CD4-positive, CD25-positive, alpha-beta regulatory T cell (primary cell): ENCODE measurements at regions not wholly inside any gene's neighbourhood (a gene's known extent, or its start where the extent isn't known, plus 50 kb on each side); places are given as distances from the start of the nearest gene placed in this dataset.
A peak's percentile ranks its signal among the peaks of the same experiment; 100 is the strongest.

Source experiments
- ATAC-seq, 2 donors: fragments of 150-1000 bp; cut with Tn5 transposase; one replicate each; pipeline ENCODE4 v1.10.0; 2021; ENCODE audit warnings: low read depth in 2 of 2, moderate number of reproducible peaks in 2 of 2, moderate library complexity in 1 of 2
- DNase-seq, 3 donors: peaks; one replicate each; pipeline versions ENCODE4 v3.0.0 to v3.0.0-alpha.2; 2012 to 2022; ENCODE audit warnings: mixed read lengths in 1 of 3
- H3K27ac ChIP-seq: one replicate; pipeline ENCODE4 v1.7.0; 2013; ENCODE audit warnings: mild to moderate bottlenecking, low read length; ENCODE audit not compliant: insufficient read depth, poor library complexity, severe bottlenecking
- H3K27me3 ChIP-seq: one replicate; pipeline ENCODE4 v1.7.0; 2013; ENCODE audit warnings: low read length; ENCODE audit not compliant: control insufficient read depth, insufficient read depth
- H3K36me3 ChIP-seq: one replicate; pipeline ENCODE4 v1.7.0; 2013; ENCODE audit warnings: mild to moderate bottlenecking, low read length, moderate library complexity; ENCODE audit not compliant: control insufficient read depth, insufficient read depth
- H3K4me1 ChIP-seq: 2 replicates; pipeline ENCODE4 v1.7.0; 2013; ENCODE audit warnings: mild to moderate bottlenecking, low read length; ENCODE audit not compliant: insufficient read depth, control insufficient read depth, poor library complexity, severe bottlenecking
- H3K4me3 ChIP-seq: one replicate; pipeline ENCODE4 v1.7.0; 2013; ENCODE audit warnings: low read depth, mild to moderate bottlenecking, low read length, moderate library complexity
- H3K9me3 ChIP-seq, 2 experiments: 1 replicate in 1 of 2; 2 replicates in 1 of 2; pipeline ENCODE4 v1.7.0; 2013; ENCODE audit warnings: low read length in 2 of 2, mild to moderate bottlenecking in 1 of 2, moderate library complexity in 1 of 2; ENCODE audit not compliant: control insufficient read depth in 2 of 2
- H3K27ac Mint-ChIP-seq, 3 donors: one replicate each; pipeline ENCODE4 v1.8.0; 2020 to 2022; ENCODE audit warnings: mild to moderate bottlenecking in 3 of 3, mixed read lengths in 3 of 3, moderate library complexity in 2 of 3
- H3K27me3 Mint-ChIP-seq: one replicate; pipeline ENCODE4 v1.8.0; 2022; ENCODE audit warnings: mild to moderate bottlenecking, mixed read lengths
- H3K36me3 Mint-ChIP-seq: one replicate; pipeline ENCODE4 v1.8.0; 2020; ENCODE audit warnings: mixed read lengths
- H3K4me1 Mint-ChIP-seq, 4 donors: one replicate each; pipeline ENCODE4 v1.8.0; 2020 to 2022; ENCODE audit warnings: mixed read lengths in 4 of 4, mild to moderate bottlenecking in 1 of 4
- H3K4me3 Mint-ChIP-seq, 4 donors: one replicate each; pipeline ENCODE4 v1.8.0; 2020 to 2022; ENCODE audit warnings: mild to moderate bottlenecking in 4 of 4, mixed read lengths in 4 of 4, moderate library complexity in 3 of 4
- H3K9me3 Mint-ChIP-seq, 7 donors: one replicate each; pipeline ENCODE4 v1.8.0; 2020 to 2022; ENCODE audit warnings: mixed read lengths in 7 of 7, mild to moderate bottlenecking in 3 of 7, moderate library complexity in 2 of 7

DNA sequence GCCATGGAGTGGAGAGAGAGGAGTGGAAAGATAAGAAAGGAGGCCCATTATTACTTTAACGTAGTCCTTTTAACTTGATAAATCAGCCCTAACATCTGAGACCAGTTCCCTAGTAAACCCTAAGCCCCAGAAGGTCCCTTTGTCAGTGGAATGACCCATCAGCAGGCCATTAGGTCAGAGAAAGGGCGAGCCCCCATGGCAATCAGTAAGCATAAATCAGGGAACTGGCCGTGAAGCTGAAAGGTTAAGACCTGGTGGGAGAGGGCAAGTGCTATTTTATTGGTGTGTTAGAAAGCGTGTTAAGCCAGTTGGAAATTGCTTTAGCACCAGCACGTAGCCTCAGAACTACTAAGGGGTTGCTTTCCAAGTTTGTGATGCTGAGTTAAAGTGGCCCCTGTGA lies 708.0 kb downstream of the BCL11B start:
- no peak overlapping the region for H3K27ac ChIP-seq
- Mint-ChIP-seq H3K9me3 (peaks cover 0 to 9% (median 0%) of the 10 kb centered on the region in 7 donors), H3K4me1 (peaks cover 0 to 8% (median 3%) of the 10 kb centered on the region in 4 donors), H3K27ac (no peak overlapping the region), H3K36me3 (peaks cover 5% of the 10 kb centered on the region), H3K4me3 (no peak overlapping the region), H3K27me3 (no peaks in the 10 kb centered on the region)
- ATAC-seq (no peak), DNase-seq (no peak)
- no peaks in the 10 kb centered on the region for H3K4me1 ChIP-seq
- H3K9me3 ChIP-seq = no peaks in the 10 kb centered on the region
- H3K4me3 ChIP-seq = no peak overlapping the region
- no peaks in the 10 kb centered on the region for H3K27me3 ChIP-seq
- no peaks in the 10 kb centered on the region for H3K36me3 ChIP-seq

DNA sequence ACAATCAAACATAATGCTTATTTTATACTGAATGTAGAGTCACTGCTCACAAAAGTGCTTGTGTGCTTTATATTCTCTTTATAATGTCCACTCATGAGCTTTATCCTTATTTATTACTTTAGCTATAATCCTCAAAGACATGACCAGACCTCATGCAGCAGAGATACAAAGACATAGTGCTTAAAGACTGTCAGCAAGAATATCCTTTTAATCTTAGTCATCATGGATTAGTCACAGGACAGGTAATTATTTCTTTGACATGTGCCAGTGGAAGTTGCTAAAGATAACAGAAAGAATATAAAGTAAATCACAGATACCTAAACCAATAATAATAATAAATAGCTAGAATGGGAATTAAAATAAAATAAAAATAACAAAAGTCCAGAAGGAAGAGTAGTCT lies 707.5 kb downstream of the BCL11B start:
- Histone ChIP-seq H3K4me1 (no peaks in the 10 kb centered on the region), H3K36me3 (no peaks in the 10 kb centered on the region), H3K9me3 (no peaks in the 10 kb centered on the region), H3K27ac (no peak overlapping the region), H3K27me3 (no peaks in the 10 kb centered on the region), H3K4me3 (no peak overlapping the region)
- Mint-ChIP-seq H3K36me3 (peaks cover 3% of the 10 kb centered on the region), H3K27me3 (no peaks in the 10 kb centered on the region), H3K9me3 (peaks cover 0 to 9% (median 0%) of the 10 kb centered on the region in 7 donors), H3K4me1 (peaks cover 0 to 8% (median 4%) of the 10 kb centered on the region in 4 donors), H3K27ac (no peak overlapping the region), H3K4me3 (no peak overlapping the region)
- DNase-seq (no peak), ATAC-seq (no peak)

DNA sequence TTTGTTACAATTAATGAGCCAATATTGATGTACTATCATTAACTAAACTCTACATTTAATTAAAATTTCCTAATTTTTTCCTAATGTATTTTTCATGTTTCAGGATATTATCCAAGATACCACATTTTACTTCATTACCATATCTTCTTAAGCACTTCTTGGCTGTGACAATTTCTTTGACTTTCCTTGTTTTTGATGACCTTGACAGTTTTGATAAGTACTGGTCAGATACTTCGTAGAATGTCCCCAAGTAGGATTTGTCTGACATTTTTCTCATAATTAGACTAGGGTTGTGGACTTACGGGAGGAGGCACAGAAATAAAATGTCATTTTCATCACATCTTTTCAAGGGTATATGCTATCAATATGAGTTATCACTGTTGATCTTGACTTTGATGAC lies 700.9 kb downstream of the BCL11B start:
- H3K9me3 Mint-ChIP-seq = peaks cover 0 to 9% (median 0%) of the 10 kb centered on the region in 7 donors
- no peak overlapping the region for H3K27ac Mint-ChIP-seq

GRCh38 chr14:98573082-98573481 lies 698.9 kb downstream of the BCL11B start:
- ATAC-seq (no peak), DNase-seq (no peak)
- Mint-ChIP-seq H3K36me3 (no peaks in the 10 kb centered on the region), H3K27me3 (peaks cover 18% of the 10 kb centered on the region), H3K27ac (no peak overlapping the region), H3K9me3 (peaks cover 0 to 4% (median 0%) of the 10 kb centered on the region in 7 donors), H3K4me1 (peaks cover 0 to 7% (median 2%) of the 10 kb centered on the region in 4 donors), H3K4me3 (no peak overlapping the region)
- Histone ChIP-seq H3K9me3 (peaks cover 5 to 13% of the 10 kb centered on the region in 2 experiments), H3K4me3 (no peak overlapping the region), H3K27me3 (peaks cover 4% of the 10 kb centered on the region), H3K27ac (no peak overlapping the region), H3K36me3 (no peaks in the 10 kb centered on the region), H3K4me1 (no peaks in the 10 kb centered on the region)

More for the DNA sequence above, 700.9 kb downstream of the BCL11B start:
- no peak overlapping the region for H3K4me3 Mint-ChIP-seq
- H3K36me3 Mint-ChIP-seq = no peaks in the 10 kb centered on the region
- DNase-seq (no peak), ATAC-seq (no peak)
- no peak overlapping the region for H3K4me3 ChIP-seq
- H3K27ac ChIP-seq = no peak overlapping the region
- peaks cover 16% of the 10 kb centered on the region for H3K27me3 Mint-ChIP-seq
- H3K9me3 ChIP-seq = peaks cover 5 to 13% of the 10 kb centered on the region in 2 experiments
- H3K4me1 ChIP-seq = no peaks in the 10 kb centered on the region
- peaks cover 4% of the 10 kb centered on the region for H3K27me3 ChIP-seq
- peaks cover 0 to 8% (median 6%) of the 10 kb centered on the region in 4 donors for H3K4me1 Mint-ChIP-seq
- H3K36me3 ChIP-seq = no peaks in the 10 kb centered on the region

DNA sequence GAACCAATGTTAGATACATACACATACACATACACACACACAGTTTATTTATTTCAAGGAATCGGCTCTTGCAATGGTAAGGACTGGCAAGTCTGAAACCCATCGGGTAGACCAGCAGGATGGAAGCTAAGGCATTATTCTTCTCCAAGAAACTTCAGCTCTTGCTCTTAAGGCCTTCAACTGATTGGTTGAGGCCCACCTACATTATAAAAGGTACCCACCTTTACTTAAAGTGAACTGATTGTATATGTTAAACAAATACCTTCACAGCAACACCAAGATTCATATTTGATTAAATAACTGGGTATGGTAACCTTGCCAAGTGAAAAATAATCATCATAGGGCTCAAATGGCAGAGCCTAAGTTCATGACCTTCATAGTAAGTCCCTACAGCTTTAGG lies 695.5 kb downstream of the BCL11B start:
- H3K9me3 Mint-ChIP-seq = peaks cover 0 to 3% (median 0%) of the 10 kb centered on the region in 7 donors
- H3K4me3 Mint-ChIP-seq = no peak overlapping the region
- peaks cover 8% of the 10 kb centered on the region for H3K27me3 ChIP-seq
- H3K36me3 Mint-ChIP-seq = no peaks in the 10 kb centered on the region
- peaks cover 1 to 8% of the 10 kb centered on the region in 2 experiments for H3K9me3 ChIP-seq
- H3K4me3 ChIP-seq = no peak overlapping the region
- peaks cover 0 to 5% (median 0%) of the 10 kb centered on the region in 4 donors for H3K4me1 Mint-ChIP-seq
- ATAC-seq = no peak
- H3K27ac Mint-ChIP-seq = no peak overlapping the region
- DNase-seq = no peak
- H3K36me3 ChIP-seq = no peaks in the 10 kb centered on the region
- H3K4me1 ChIP-seq = no peaks in the 10 kb centered on the region
- peaks cover 17% of the 10 kb centered on the region for H3K27me3 Mint-ChIP-seq
- H3K27ac ChIP-seq = no peak overlapping the region

- no peak overlapping the region for H3K27ac Mint-ChIP-seq
- Histone ChIP-seq H3K4me3 (no peak overlapping the region), H3K4me1 (no peaks in the 10 kb centered on the region), H3K36me3 (no peaks in the 10 kb centered on the region), H3K9me3 (no peaks in the 10 kb centered on the region), H3K27me3 (peaks cover 8% of the 10 kb centered on the region), H3K27ac (no peak overlapping the region)
- DNase-seq = no peak
- H3K27me3 Mint-ChIP-seq = peaks cover 23% of the 10 kb centered on the region
- no peaks in the 10 kb centered on the region for H3K36me3 Mint-ChIP-seq
- peaks cover 0 to 5% (median under 1%) of the 10 kb centered on the region in 4 donors for H3K4me1 Mint-ChIP-seq
- peaks cover 0 to 3% (median 0%) of the 10 kb centered on the region in 7 donors for H3K9me3 Mint-ChIP-seq
- no peak overlapping the region for H3K4me3 Mint-ChIP-seq
- no peak for ATAC-seq
Measured at GRCh38 chr14:98578204-98578603, 693.8 kb downstream of the BCL11B start.

- Mint-ChIP-seq H3K27ac (no peak overlapping the region), H3K36me3 (no peaks in the 10 kb centered on the region)
Measured at GRCh38 chr14:98579140-98579539, 692.9 kb downstream of the BCL11B start.

GRCh38 chr14:98580131-98580678 lies 691.8 kb downstream of the BCL11B start:
- DNase-seq (peak in 2 of 3 donors; percentile 21 to 34), ATAC-seq (no peak)
- Mint-ChIP-seq H3K27me3 (peaks cover 17% of the 10 kb centered on the region), H3K4me1 (peaks cover 0 to 2% (median under 1%) of the 10 kb centered on the region in 4 donors), H3K27ac (no peak overlapping the region), H3K36me3 (no peaks in the 10 kb centered on the region), H3K4me3 (no peak overlapping the region), H3K9me3 (peaks cover 0 to 3% (median 0%) of the 10 kb centered on the region in 7 donors)
- Histone ChIP-seq H3K27me3 (peaks cover 8% of the 10 kb centered on the region), H3K4me3 (no peak overlapping the region), H3K36me3 (no peaks in the 10 kb centered on the region), H3K4me1 (no peaks in the 10 kb centered on the region), H3K9me3 (no peaks in the 10 kb centered on the region), H3K27ac (no peak overlapping the region)

More at GRCh38 chr14:98579140-98579539, 692.9 kb downstream of the BCL11B start:
- DNase-seq (no peak), ATAC-seq (no peak)
- Histone ChIP-seq H3K9me3 (no peaks in the 10 kb centered on the region), H3K4me3 (no peak overlapping the region), H3K27ac (no peak overlapping the region), H3K36me3 (no peaks in the 10 kb centered on the region), H3K27me3 (peaks cover 8% of the 10 kb centered on the region), H3K4me1 (no peaks in the 10 kb centered on the region)
- H3K27me3 Mint-ChIP-seq = peaks cover 25% of the 10 kb centered on the region
- peaks cover 0 to 3% (median 0%) of the 10 kb centered on the region in 7 donors for H3K9me3 Mint-ChIP-seq
- peaks cover 0 to 7% (median under 1%) of the 10 kb centered on the region in 4 donors for H3K4me1 Mint-ChIP-seq
- H3K4me3 Mint-ChIP-seq = no peak overlapping the region
